ENCODE measurements at regions not wholly inside any gene's neighbourhood (a gene's known extent, or its start where the extent isn't known, plus 50 kb on each side); places are given as distances from the start of the nearest gene placed in this dataset.

GRCh38 chr4:77372375-77372774, 215.4 kb downstream of the CCNG2 start:
- no peak for TF ChIP-seq CTCF (IDR thresholded peaks at IDR 0.05)
- no peak for TF ChIP-seq POLR2A (IDR thresholded peaks at IDR 0.05)

Data from thyroid gland (tissue), 4 donors.